T47D (cell line): ENCODE measurements at regions not wholly inside any gene's neighbourhood (a gene's known extent, or its start where the extent isn't known, plus 50 kb on each side); places are given as distances from the start of the nearest gene placed in this dataset.
A peak's percentile ranks its signal among the peaks of the same experiment; 100 is the strongest.
"Not testable (repeated sequence)": the region's sequence is repeated elsewhere in the genome, so short reads cannot be mapped to it uniquely, and the experiment has no call there.

ENCODE experiments used
- DNase-seq, 2 experiments: peaks; one replicate each; pipeline versions ENCODE4 v3.0.0 to v3.0.0-alpha.2; 2011 to 2012; ENCODE audit warnings: low read depth in 1 of 2, low spot score in 1 of 2
- JUND ChIP-seq: IDR thresholded peaks from 2 replicates; pipeline ENCODE4 v1.6.1; 2012; ENCODE audit warnings: low read depth
- in situ Hi-C: cut with HindIII; loops from 2 replicates; pipeline ENCODE4 v1.10.0; 2016; ENCODE audit warnings: low sequenced_read_pairs, low pct_unique_long_range_greater_than_20kb

GRCh38 chr5:53406630-53407316 lies 73.7 kb upstream of the FST start:
- no peak for TF ChIP-seq JUND
- DNase-seq = peak in 1 of 2 experiments; percentile 49
- in situ Hi-C loops = no loop called here

- in situ Hi-C loops = no loop called here
- DNase-seq = no peak
- no peak for TF ChIP-seq JUND
These were observed 73.1 kb upstream of the FST start for GRCh38 chr5:53407373-53407772.

GRCh38 chr5:53411388-53411787 lies 69.0 kb upstream of the FST start:
- in situ Hi-C loops = no loop called here
- TF ChIP-seq JUND = no peak
- DNase-seq = no peak

- DNase-seq, in situ Hi-C loops: not testable (repeated sequence)
These were observed 67.9 kb upstream of the FST start for GRCh38 chr5:53412499-53412898.

GRCh38 chr5:53416144-53416738 lies 64.2 kb upstream of the FST start:
- in situ Hi-C loops = no loop called here
- DNase-seq = no peak
- TF ChIP-seq JUND = no peak

- TF ChIP-seq JUND = no peak
- in situ Hi-C loops = no loop called here
- DNase-seq = no peak
These were observed 62.0 kb upstream of the FST start for GRCh38 chr5:53418409-53418808.

GRCh38 chr5:53418826-53419658 lies 61.4 kb upstream of the FST start:
- in situ Hi-C loops = no loop called here
- no peak for DNase-seq
- TF ChIP-seq JUND = no peak

GRCh38 chr5:53422539-53422938 lies 57.9 kb upstream of the FST start:
- in situ Hi-C loops = no loop called here
- TF ChIP-seq JUND = no peak
- DNase-seq = no peak

GRCh38 chr5:53423724-53424123 lies 56.7 kb upstream of the FST start:
- TF ChIP-seq JUND = no peak
- DNase-seq = no peak
- in situ Hi-C loops = no loop called here

- in situ Hi-C loops = no loop called here
- DNase-seq = no peak
- TF ChIP-seq JUND = no peak
These were observed 55.5 kb upstream of the FST start for GRCh38 chr5:53424686-53425615.

- DNase-seq = peak in 1 of 2 experiments; percentile 32
- in situ Hi-C loops = no loop called here
- TF ChIP-seq JUND = no peak
These were observed 54.5 kb upstream of the FST start for GRCh38 chr5:53425687-53426511.

- in situ Hi-C loops = no loop called here
- no peak for DNase-seq
- TF ChIP-seq JUND = no peak
These were observed 54.0 kb upstream of the FST start for GRCh38 chr5:53426512-53426830.
